Stimulated activated naive B cell treated with anti-CD40 and anti-IgM and Interleukin-4, amounts not matched to agents 10 μg/mL and 1 μg/mL and 100 μg/mL, for 72 hours (primary cell): ENCODE measurements at regions not wholly inside any gene's neighbourhood (a gene's known extent, or its start where the extent isn't known, plus 50 kb on each side); places are given as distances from the start of the nearest gene placed in this dataset.

Source experiments
- ATAC-seq, 2 donors: fragments of 150-1000 bp; cut with Tn5 transposase; replicated peaks; 2 replicates each; pipeline ENCODE4 v1.10.0; 2021; ENCODE audit warnings: moderate library complexity in 1 of 2
- DNase-seq: peaks from one replicate; pipeline ENCODE4 v3.0.0; 2021
- H3K27ac Mint-ChIP-seq: one replicate; pipeline ENCODE4 v1.8.0; 2022; ENCODE audit warnings: mild to moderate bottlenecking, mixed read lengths
- H3K27me3 Mint-ChIP-seq, 2 donors: one replicate each; pipeline ENCODE4 v1.8.0; 2022; ENCODE audit warnings: mixed read lengths in 2 of 2
- H3K36me3 Mint-ChIP-seq, 2 donors: one replicate each; pipeline ENCODE4 v1.8.0; 2022; ENCODE audit warnings: mixed read lengths in 2 of 2, mild to moderate bottlenecking in 1 of 2
- H3K4me1 Mint-ChIP-seq, 2 donors: one replicate each; pipeline ENCODE4 v1.8.0; 2022; ENCODE audit warnings: mixed read lengths in 2 of 2, mild to moderate bottlenecking in 1 of 2
- H3K4me3 Mint-ChIP-seq, 2 donors: one replicate each; pipeline ENCODE4 v1.8.0; 2022; ENCODE audit warnings: mild to moderate bottlenecking in 2 of 2, mixed read lengths in 2 of 2, moderate library complexity in 1 of 2
- H3K9me3 Mint-ChIP-seq, 2 donors: one replicate each; pipeline ENCODE4 v1.8.0; 2022; ENCODE audit warnings: mixed read lengths in 2 of 2, mild to moderate bottlenecking in 1 of 2

DNA sequence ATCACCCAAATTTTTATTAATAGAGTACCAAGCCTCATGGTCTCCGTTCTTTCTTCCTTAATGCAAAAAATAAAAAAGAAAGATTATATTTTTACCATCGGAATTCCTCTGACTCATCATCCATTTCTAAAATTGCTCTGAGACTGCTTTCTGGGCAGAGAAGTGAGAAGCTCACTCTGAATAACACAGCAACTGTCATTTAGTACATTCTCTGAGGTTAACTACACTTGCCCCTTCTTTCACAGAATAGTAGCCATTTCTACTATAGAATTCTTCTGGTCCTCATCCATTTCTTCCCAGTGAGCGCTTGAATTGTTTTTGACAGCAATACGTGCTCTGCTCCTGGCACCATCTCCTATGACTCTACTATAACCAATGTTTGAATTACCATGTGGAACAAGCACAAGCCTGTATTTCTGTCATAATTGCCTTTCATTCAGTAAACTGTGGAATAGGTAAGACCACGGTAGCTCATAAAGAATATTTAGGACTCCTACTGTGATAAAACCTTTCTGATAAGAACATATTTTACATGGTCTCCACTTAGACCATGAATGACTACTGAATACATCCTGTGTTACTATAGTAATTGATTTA is 435.5 kb upstream of the NRSN1 start:
- H3K27me3 Mint-ChIP-seq, result no peaks in the 10 kb centered on the region
- peaks cover 0 to 1% of the 10 kb centered on the region in 2 donors for H3K9me3 Mint-ChIP-seq
- DNase-seq (no peak), ATAC-seq (no peak)
- no peak overlapping the region for H3K27ac Mint-ChIP-seq
- H3K4me3 Mint-ChIP-seq, result no peak overlapping the region
- no peaks in the 10 kb centered on the region for H3K36me3 Mint-ChIP-seq
- H3K4me1 Mint-ChIP-seq, result no peaks in the 10 kb centered on the region

DNA sequence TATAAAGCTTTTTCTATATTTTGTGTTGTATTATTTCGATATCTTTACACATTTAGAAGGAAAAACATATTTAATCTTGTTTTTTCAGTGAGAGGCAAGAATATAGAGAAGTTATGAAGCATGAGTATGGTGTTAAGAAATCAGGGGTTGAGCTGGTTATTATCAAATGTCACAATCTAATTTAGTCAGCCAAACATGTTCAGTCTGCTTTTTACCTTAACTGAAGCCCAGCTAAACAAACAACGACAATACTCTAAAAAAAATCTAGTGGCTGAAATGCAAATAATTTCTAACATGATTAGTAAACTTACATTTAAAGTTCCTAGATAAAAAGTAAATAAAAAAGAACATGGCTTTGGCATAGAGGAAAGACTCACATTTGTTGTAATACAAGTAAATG is 433.8 kb upstream of the NRSN1 start:
- DNase-seq (no peak), ATAC-seq (no peak)
- Mint-ChIP-seq H3K27ac (no peak overlapping the region), H3K36me3 (no peaks in the 10 kb centered on the region), H3K4me3 (no peak overlapping the region), H3K9me3 (peaks cover 0 to 1% of the 10 kb centered on the region in 2 donors), H3K27me3 (no peaks in the 10 kb centered on the region), H3K4me1 (no peaks in the 10 kb centered on the region)

GRCh38 chr6:23696992-23697391 is 429.0 kb upstream of the NRSN1 start:
- Mint-ChIP-seq H3K4me3 (no peak overlapping the region), H3K27ac (no peak overlapping the region), H3K4me1 (no peaks in the 10 kb centered on the region), H3K9me3 (no peaks in the 10 kb centered on the region), H3K27me3 (no peaks in the 10 kb centered on the region), H3K36me3 (no peaks in the 10 kb centered on the region)
- DNase-seq (no peak), ATAC-seq (no peak)

DNA sequence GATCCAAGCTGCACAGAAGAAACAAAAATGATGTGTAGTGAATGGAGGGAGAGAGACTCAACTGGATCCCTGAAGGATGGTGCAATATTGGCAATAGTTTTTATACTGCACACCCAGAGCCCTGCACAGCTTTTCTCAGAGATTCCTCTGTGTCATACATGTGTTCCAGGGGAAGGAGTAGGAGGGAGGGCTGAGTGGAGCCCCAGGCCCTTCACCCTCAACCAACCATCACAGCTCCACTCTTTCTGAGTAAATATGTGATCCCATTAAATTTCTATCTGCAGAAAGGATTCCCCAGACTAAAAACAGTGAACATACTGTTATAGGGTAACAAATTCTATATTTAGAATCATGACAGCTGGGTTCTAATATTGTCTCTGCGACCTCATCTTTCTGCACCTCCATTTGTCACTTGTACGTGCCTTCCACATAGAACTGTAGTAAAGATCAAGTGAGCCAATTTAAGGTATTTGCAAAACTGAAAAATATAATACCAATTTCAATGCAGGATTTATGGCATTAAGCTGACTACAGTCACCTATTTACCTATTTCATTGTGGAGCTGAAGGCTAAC is 421.4 kb upstream of the NRSN1 start:
- peaks cover 0 to 7% of the 10 kb centered on the region in 2 donors for H3K9me3 Mint-ChIP-seq
- no peak for ATAC-seq
- H3K27ac Mint-ChIP-seq, result no peak overlapping the region

GRCh38 chr6:23705697-23706096 is 420.3 kb upstream of the NRSN1 start:
- Mint-ChIP-seq H3K36me3 (no peaks in the 10 kb centered on the region), H3K4me1 (no peaks in the 10 kb centered on the region), H3K27me3 (no peaks in the 10 kb centered on the region), H3K4me3 (no peak overlapping the region), H3K9me3 (peaks cover 0 to 7% of the 10 kb centered on the region in 2 donors), H3K27ac (no peak overlapping the region)
- DNase-seq (no peak), ATAC-seq (no peak)

More for the DNA sequence above, 421.4 kb upstream of the NRSN1 start:
- no peak overlapping the region for H3K4me3 Mint-ChIP-seq
- no peaks in the 10 kb centered on the region for H3K27me3 Mint-ChIP-seq
- H3K4me1 Mint-ChIP-seq, result no peaks in the 10 kb centered on the region
- H3K36me3 Mint-ChIP-seq, result no peaks in the 10 kb centered on the region
- no peak for DNase-seq

DNA sequence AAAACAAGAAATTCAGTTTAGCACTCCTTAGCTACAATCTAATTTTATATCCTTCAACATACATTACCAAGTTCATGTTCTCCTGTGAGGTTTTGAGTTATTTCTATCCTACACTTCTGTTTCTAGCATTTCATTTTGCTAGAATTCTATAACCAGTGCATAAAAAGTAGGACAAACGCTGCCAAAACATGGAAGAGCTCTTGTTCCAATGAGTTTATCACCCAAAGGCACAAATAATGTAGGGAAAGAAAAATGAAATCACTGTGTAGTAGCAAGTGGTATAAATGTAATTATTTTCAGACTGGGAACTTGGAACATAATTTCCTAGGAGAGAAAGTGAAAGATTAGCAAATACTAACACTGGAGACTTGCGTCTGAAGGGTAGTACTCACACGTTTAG is 413.3 kb upstream of the NRSN1 start:
- DNase-seq (no peak), ATAC-seq (no peak)
- Mint-ChIP-seq H3K4me1 (no peaks in the 10 kb centered on the region), H3K36me3 (no peaks in the 10 kb centered on the region), H3K4me3 (no peak overlapping the region), H3K27ac (no peak overlapping the region), H3K27me3 (no peaks in the 10 kb centered on the region), H3K9me3 (peaks cover 0 to under 1% of the 10 kb centered on the region in 2 donors)

- Mint-ChIP-seq H3K4me3 (no peak overlapping the region), H3K27ac (no peak overlapping the region), H3K9me3 (no peaks in the 10 kb centered on the region), H3K4me1 (no peaks in the 10 kb centered on the region), H3K27me3 (no peaks in the 10 kb centered on the region), H3K36me3 (no peaks in the 10 kb centered on the region)
- ATAC-seq, result no peak
- DNase-seq, result no peak
These were observed 412.8 kb upstream of the NRSN1 start for GRCh38 chr6:23713211-23713610.

- no peak overlapping the region for H3K4me3 Mint-ChIP-seq
- no peaks in the 10 kb centered on the region for H3K4me1 Mint-ChIP-seq
- no peaks in the 10 kb centered on the region for H3K27me3 Mint-ChIP-seq
- H3K27ac Mint-ChIP-seq, result no peak overlapping the region
- no peaks in the 10 kb centered on the region for H3K36me3 Mint-ChIP-seq
- DNase-seq (no peak), ATAC-seq (no peak)
- H3K9me3 Mint-ChIP-seq, result peaks cover 0 to 3% of the 10 kb centered on the region in 2 donors
These were observed 397.3 kb upstream of the NRSN1 start for GRCh38 chr6:23728707-23729106.

- no peak for ATAC-seq
- no peaks in the 10 kb centered on the region for H3K4me1 Mint-ChIP-seq
- no peak for DNase-seq
- no peaks in the 10 kb centered on the region for H3K36me3 Mint-ChIP-seq
- no peaks in the 10 kb centered on the region for H3K27me3 Mint-ChIP-seq
- H3K4me3 Mint-ChIP-seq, result no peak overlapping the region
- no peak overlapping the region for H3K27ac Mint-ChIP-seq
- peaks cover 0 to 3% of the 10 kb centered on the region in 2 donors for H3K9me3 Mint-ChIP-seq
These were observed 394.4 kb upstream of the NRSN1 start for GRCh38 chr6:23731609-23732008.

DNA sequence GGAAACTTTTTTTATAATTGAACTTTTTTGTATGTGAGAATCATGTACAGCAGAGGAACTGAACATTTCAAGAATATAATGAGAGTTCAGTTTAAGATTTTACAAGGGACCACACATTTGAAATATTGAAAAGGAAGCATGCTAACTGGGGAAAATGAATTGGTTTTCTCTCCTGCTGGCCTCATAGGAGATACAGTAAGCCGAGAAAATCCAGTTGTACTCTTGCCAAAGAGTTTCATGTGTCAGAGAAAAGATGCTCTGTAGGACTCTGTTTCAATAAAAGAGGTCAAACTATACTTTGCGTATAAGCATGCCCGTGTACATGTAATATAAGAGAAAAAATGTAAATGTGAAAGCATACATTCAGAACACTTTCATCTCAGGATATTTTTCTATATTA is 393.5 kb upstream of the NRSN1 start:
- no peaks in the 10 kb centered on the region for H3K36me3 Mint-ChIP-seq
- H3K27ac Mint-ChIP-seq, result no peak overlapping the region
- no peak for DNase-seq
- peaks cover 0 to 3% of the 10 kb centered on the region in 2 donors for H3K9me3 Mint-ChIP-seq
- no peaks in the 10 kb centered on the region for H3K27me3 Mint-ChIP-seq
- no peaks in the 10 kb centered on the region for H3K4me1 Mint-ChIP-seq
- no peak for ATAC-seq
- H3K4me3 Mint-ChIP-seq, result no peak overlapping the region

GRCh38 chr6:23735151-23735550 is 390.9 kb upstream of the NRSN1 start:
- H3K27me3 Mint-ChIP-seq, result no peaks in the 10 kb centered on the region
- H3K4me3 Mint-ChIP-seq, result no peak overlapping the region
- H3K4me1 Mint-ChIP-seq, result no peaks in the 10 kb centered on the region
- ATAC-seq (no peak), DNase-seq (no peak)
- H3K36me3 Mint-ChIP-seq, result no peaks in the 10 kb centered on the region
- H3K9me3 Mint-ChIP-seq, result peaks cover 0 to 3% of the 10 kb centered on the region in 2 donors
- no peak overlapping the region for H3K27ac Mint-ChIP-seq

DNA sequence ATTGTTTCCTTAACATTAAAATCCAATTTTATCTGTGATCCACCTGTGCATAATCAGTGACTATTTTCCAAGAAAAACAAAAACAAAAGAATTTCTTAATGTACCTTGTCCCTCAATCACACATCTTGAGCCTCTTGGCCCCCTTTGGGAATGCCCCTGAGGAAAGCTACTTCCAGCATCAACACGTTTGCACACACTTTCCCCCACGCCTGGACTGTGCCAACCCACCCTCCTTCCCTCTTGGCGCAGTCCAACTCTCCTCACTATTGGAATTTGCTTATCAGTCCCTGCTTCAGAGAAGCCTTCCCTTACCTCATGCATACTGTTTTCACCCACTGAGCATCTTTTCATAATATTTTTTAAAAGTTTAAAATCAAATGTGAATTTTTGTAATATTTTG is 389.4 kb upstream of the NRSN1 start:
- H3K27ac Mint-ChIP-seq, result no peak overlapping the region
- no peak for ATAC-seq
- DNase-seq, result no peak
- H3K4me1 Mint-ChIP-seq, result no peaks in the 10 kb centered on the region
- H3K9me3 Mint-ChIP-seq, result peaks cover 0 to 1% of the 10 kb centered on the region in 2 donors
- H3K27me3 Mint-ChIP-seq, result no peaks in the 10 kb centered on the region
- H3K36me3 Mint-ChIP-seq, result no peaks in the 10 kb centered on the region
- no peak overlapping the region for H3K4me3 Mint-ChIP-seq

- Mint-ChIP-seq H3K36me3 (no peaks in the 10 kb centered on the region), H3K27me3 (no peaks in the 10 kb centered on the region), H3K4me3 (no peak overlapping the region), H3K4me1 (no peaks in the 10 kb centered on the region), H3K9me3 (peaks cover 0 to 1% of the 10 kb centered on the region in 2 donors), H3K27ac (no peak overlapping the region)
- ATAC-seq (no peak), DNase-seq (no peak)
These were observed 378.8 kb upstream of the NRSN1 start for GRCh38 chr6:23747239-23747638.

DNA sequence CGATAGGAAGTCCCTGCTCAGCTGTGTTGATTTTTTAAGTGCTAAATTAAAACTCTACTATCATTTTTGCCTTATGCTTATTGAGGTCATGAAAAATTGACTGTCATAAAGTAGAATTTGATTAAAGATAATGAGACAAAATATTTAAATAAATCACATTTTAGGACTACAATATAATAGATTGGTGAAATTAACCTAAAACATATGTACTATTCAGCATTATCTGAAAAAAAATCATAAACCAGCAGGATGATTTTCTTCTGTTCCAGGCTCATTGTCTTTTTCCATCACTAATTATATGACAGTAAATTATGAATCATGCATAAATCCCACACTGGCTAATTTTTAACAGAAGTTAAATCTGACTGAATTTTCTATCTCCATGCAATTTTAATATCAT is 373.6 kb upstream of the NRSN1 start:
- Mint-ChIP-seq H3K4me1 (no peaks in the 10 kb centered on the region), H3K27me3 (no peaks in the 10 kb centered on the region), H3K9me3 (peaks cover 0 to 3% of the 10 kb centered on the region in 2 donors), H3K36me3 (no peaks in the 10 kb centered on the region), H3K27ac (no peak overlapping the region), H3K4me3 (no peak overlapping the region)
- no peak for DNase-seq
- ATAC-seq, result no peak

GRCh38 chr6:23754197-23754596 is 371.8 kb upstream of the NRSN1 start:
- ATAC-seq, result no peak
- no peaks in the 10 kb centered on the region for H3K36me3 Mint-ChIP-seq
- no peak overlapping the region for H3K27ac Mint-ChIP-seq
- H3K4me1 Mint-ChIP-seq, result no peaks in the 10 kb centered on the region
- H3K9me3 Mint-ChIP-seq, result peaks cover 0 to 3% of the 10 kb centered on the region in 2 donors
- H3K4me3 Mint-ChIP-seq, result no peak overlapping the region
- H3K27me3 Mint-ChIP-seq, result no peaks in the 10 kb centered on the region
- no peak for DNase-seq
